CD4-positive, alpha-beta T cell treated with Interleukin-12 subunit alpha and Interleukin-12 subunit beta, for 1 hour (primary cell): ENCODE measurements at regions not wholly inside any gene's neighbourhood (a gene's known extent, or its start where the extent isn't known, plus 50 kb on each side); places are given as distances from the start of the nearest gene placed in this dataset.

Experiments used
- DNase-seq: peaks from one replicate; pipeline ENCODE4 v3.0.0-alpha.2; 2020

GRCh38 chr6:113396730-113397129, 460.4 kb upstream of the MARCKS start:
- DNase-seq = no peak

GRCh38 chr6:113397236-113397635, 459.9 kb upstream of the MARCKS start:
- DNase-seq = no peak

GRCh38 chr6:113401231-113401630, 455.9 kb upstream of the MARCKS start:
- DNase-seq = no peak

GRCh38 chr6:113402544-113402943, 454.6 kb upstream of the MARCKS start:
- no peak for DNase-seq

- DNase-seq = no peak
Measured at GRCh38 chr6:113403966-113404595, 453.1 kb upstream of the MARCKS start.

GRCh38 chr6:113405326-113406047, 451.7 kb upstream of the MARCKS start:
- no peak for DNase-seq

- no peak for DNase-seq
Measured at GRCh38 chr6:113406048-113406695, 451.0 kb upstream of the MARCKS start.

GRCh38 chr6:113411011-113411410, 446.1 kb upstream of the MARCKS start:
- DNase-seq = no peak

GRCh38 chr6:113412589-113413357, 444.4 kb upstream of the MARCKS start:
- no peak for DNase-seq

GRCh38 chr6:113414511-113414910, 442.6 kb upstream of the MARCKS start:
- no peak for DNase-seq

GRCh38 chr6:113416170-113416569, 441.0 kb upstream of the MARCKS start:
- DNase-seq = no peak

GRCh38 chr6:113420290-113420689, 436.9 kb upstream of the MARCKS start:
- no peak for DNase-seq

- no peak for DNase-seq
Measured at GRCh38 chr6:113421997-113422396, 435.1 kb upstream of the MARCKS start.

GRCh38 chr6:113423956-113424355, 433.2 kb upstream of the MARCKS start:
- DNase-seq = no peak

GRCh38 chr6:113425977-113426660, 431.0 kb upstream of the MARCKS start:
- no peak for DNase-seq

- DNase-seq = no peak
Measured at GRCh38 chr6:113427617-113428016, 429.5 kb upstream of the MARCKS start.

GRCh38 chr6:113428702-113429101, 428.4 kb upstream of the MARCKS start:
- no peak for DNase-seq

GRCh38 chr6:113432521-113433334, 424.4 kb upstream of the MARCKS start:
- DNase-seq = no peak

GRCh38 chr6:113433335-113433991, 423.7 kb upstream of the MARCKS start:
- no peak for DNase-seq

- no peak for DNase-seq
Measured at GRCh38 chr6:113434641-113435040, 422.5 kb upstream of the MARCKS start.

GRCh38 chr6:113437566-113437965, 419.6 kb upstream of the MARCKS start:
- no peak for DNase-seq
